Liver (tissue), 8 donors: ENCODE measurements at regions not wholly inside any gene's neighbourhood (a gene's known extent, or its start where the extent isn't known, plus 50 kb on each side); places are given as distances from the start of the nearest gene placed in this dataset.

Experiments
- DNase-seq: peaks from one replicate; pipeline ENCODE4 v3.0.0-alpha.2; 2017; ENCODE audit warnings: low spot score
- H3K27ac ChIP-seq, 2 donors: one replicate each; pipeline ENCODE4 v1.7.0; 2013; ENCODE audit warnings: inconsistent platforms in 2 of 2, low read length in 2 of 2, control low read depth in 1 of 2, low read depth in 1 of 2, mild to moderate bottlenecking in 1 of 2
- H3K27me3 ChIP-seq, 4 donors: one replicate each; pipeline versions ENCODE4 v1.6.1 to v1.7.0; 2013; ENCODE audit warnings: low read length in 3 of 4, inconsistent platforms in 1 of 4, mild to moderate bottlenecking in 1 of 4, moderate library complexity in 1 of 4; ENCODE audit not compliant: control insufficient read depth in 4 of 4, insufficient read depth in 4 of 4
- H3K36me3 ChIP-seq, 4 donors: one replicate each; pipeline versions ENCODE4 v1.6.1 to v1.7.0; 2013; ENCODE audit warnings: low read length in 3 of 4, mild to moderate bottlenecking in 3 of 4, low read depth in 1 of 4, moderate library complexity in 1 of 4; ENCODE audit not compliant: control insufficient read depth in 4 of 4, insufficient read depth in 3 of 4
- H3K4me1 ChIP-seq, 4 donors: one replicate each; pipeline versions ENCODE4 v1.6.1 to v1.7.0; 2013; ENCODE audit warnings: low read length in 3 of 4, mild to moderate bottlenecking in 3 of 4, moderate library complexity in 1 of 4; ENCODE audit not compliant: control insufficient read depth in 4 of 4, insufficient read depth in 4 of 4
- H3K4me3 ChIP-seq, 3 donors: one replicate each; pipeline versions ENCODE4 v1.6.1 to v1.7.0; 2013; ENCODE audit warnings: low read length in 3 of 3, control low read depth in 1 of 3, low read depth in 1 of 3, mild to moderate bottlenecking in 1 of 3
- H3K9ac ChIP-seq, 2 donors: one replicate each; pipeline ENCODE4 v1.7.0; 2013; ENCODE audit warnings: low read length in 2 of 2, mild to moderate bottlenecking in 2 of 2, moderate library complexity in 2 of 2, control low read depth in 1 of 2, low read depth in 1 of 2
- H3K9me3 ChIP-seq, 4 donors: one replicate each; pipeline versions ENCODE4 v1.6.1 to v1.7.0; 2013; ENCODE audit warnings: low read length in 3 of 4; ENCODE audit not compliant: control insufficient read depth in 4 of 4
- EGR1 ChIP-seq, 2 donors: IDR thresholded peaks; 2 replicates each; pipeline ENCODE4 v1.6.1; 2016 to 2018; ENCODE audit warnings: antibody characterized with exemption in 2 of 2, low read depth in 2 of 2
- FOXA1 ChIP-seq: IDR thresholded peaks from 2 replicates; pipeline ENCODE4 v1.6.1; 2016; ENCODE audit warnings: antibody characterized with exemption
- FOXA2 ChIP-seq: IDR thresholded peaks from 2 replicates; pipeline ENCODE4 v1.6.1; 2016; ENCODE audit warnings: antibody characterized with exemption
- GABPA ChIP-seq, 2 donors: IDR thresholded peaks in 1 of 2; conservative IDR thresholded peaks in 1 of 2; 2 replicates each; pipeline ENCODE4 v1.6.1; 2016; ENCODE audit warnings: antibody characterized with exemption in 2 of 2, mild to moderate bottlenecking in 1 of 2, moderate library complexity in 1 of 2
- HNF4A ChIP-seq, 2 donors: conservative IDR thresholded peaks; 2 replicates each; pipeline ENCODE4 v1.6.1; 2016; ENCODE audit warnings: antibody characterized with exemption in 2 of 2, mild to moderate bottlenecking in 2 of 2
- HNF4G ChIP-seq: IDR thresholded peaks from 2 replicates; pipeline ENCODE4 v1.6.1; 2016; ENCODE audit warnings: antibody characterized with exemption
- JUND ChIP-seq, 2 donors: IDR thresholded peaks; 2 replicates each; pipeline ENCODE4 v1.6.1; 2016; ENCODE audit warnings: antibody characterized with exemption in 2 of 2
- NR2F2 ChIP-seq: IDR thresholded peaks from 2 replicates; pipeline ENCODE4 v1.6.1; 2016; ENCODE audit warnings: antibody characterized with exemption
- RAD21 ChIP-seq, 2 donors: IDR thresholded peaks; 2 replicates each; pipeline ENCODE4 v1.6.1; 2016; ENCODE audit warnings: antibody characterized with exemption in 2 of 2, mild to moderate bottlenecking in 2 of 2
- RXRA ChIP-seq, 2 donors: IDR thresholded peaks; 2 replicates each; pipeline ENCODE4 v1.6.1; 2017 to 2018; ENCODE audit warnings: antibody characterized with exemption in 2 of 2, mild to moderate bottlenecking in 1 of 2
- SP1 ChIP-seq: IDR thresholded peaks from 2 replicates; pipeline ENCODE4 v1.6.1; 2018; ENCODE audit warnings: antibody characterized with exemption, mild to moderate bottlenecking
- TAF1 ChIP-seq: conservative IDR thresholded peaks from 2 replicates; pipeline ENCODE4 v1.6.1; 2016; ENCODE audit warnings: antibody characterized with exemption, mild to moderate bottlenecking
- YY1 ChIP-seq: IDR thresholded peaks from 2 replicates; pipeline ENCODE4 v1.6.1; 2016; ENCODE audit warnings: antibody characterized with exemption, mild to moderate bottlenecking
- WGBS: extraction: QIAGEN DNeasy Blood & Tissue Kit; methylation state at CpG from one replicate; pipeline ENCODE4 v1.1.7; 2013; 5-methylcytosine and 5-hydroxymethylcytosine counted together
- TF ChIP-seq, protein P1 (sequence below): IDR thresholded peaks from 2 replicates; pipeline ENCODE4 v1.6.1; 2016; ENCODE audit warnings: antibody characterized with exemption
- TF ChIP-seq, protein P2 (sequence below): IDR thresholded peaks from 2 replicates; pipeline ENCODE4 v1.6.1; 2016; ENCODE audit warnings: antibody characterized with exemption
- TF ChIP-seq, protein P3 (sequence below): IDR thresholded peaks from 2 replicates; pipeline ENCODE4 v1.6.1; 2016; ENCODE audit warnings: antibody characterized with exemption
- TF ChIP-seq, protein P4 (sequence below): fragments of 150-350 bp; IDR thresholded peaks from 2 replicates; pipeline ENCODE4 v1.5.1; 2017; ENCODE audit warnings: improper control_type of control experiment, low read depth, low read length; ENCODE audit not compliant: missing input control
- TF ChIP-seq, protein P5 (sequence below): IDR thresholded peaks from 2 replicates; pipeline ENCODE4 v1.6.1; 2016; ENCODE audit warnings: antibody characterized with exemption, mild to moderate bottlenecking
- donor health status: healthy.
- donor health status: healthy.
- donor health status: healthy.
- donor health status: healthy.
- donor health status: healthy.

DNA sequence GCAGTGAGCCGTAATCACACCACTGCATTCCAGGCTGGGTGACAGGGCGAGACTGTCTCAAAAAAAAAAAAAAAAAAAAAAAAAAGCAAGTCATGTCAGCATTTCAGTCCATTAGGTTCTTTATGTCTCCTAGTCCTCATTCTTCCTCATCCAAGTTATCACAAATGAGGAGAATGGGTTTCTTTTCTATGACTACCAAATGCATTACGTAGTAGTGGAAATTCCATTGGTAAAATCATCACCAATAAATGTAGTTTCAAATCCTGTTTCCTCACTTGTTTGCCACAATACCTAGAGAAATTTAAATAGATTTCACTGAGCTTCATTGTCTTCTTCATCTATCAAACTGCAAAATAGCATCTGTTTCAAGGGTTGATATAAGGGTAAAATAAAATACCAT, 317.6 kb upstream of the MME start:
- Histone ChIP-seq H3K9ac (no peak overlapping the region), H3K9me3 (peaks cover 0 to 3% (median 2%) of the 10 kb centered on the region in 4 donors), H3K36me3 (no peaks in the 10 kb centered on the region), H3K4me3 (no peak overlapping the region), H3K27ac (no peak overlapping the region), H3K27me3 (no peaks in the 10 kb centered on the region), H3K4me1 (no peaks in the 10 kb centered on the region)
- TF ChIP-seq NR2F2 (no peak), RAD21 (IDR thresholded peaks at IDR 0.05) (no peak), GABPA (IDR thresholded peaks at IDR 0.05 in 1 of 2, conservative IDR thresholded peaks at IDR 0.05 in 1 of 2) (no peak), YY1 (no peak), HNF4G (no peak), FOXA2 (no peak), JUND (IDR thresholded peaks at IDR 0.05) (no peak), RXRA (IDR thresholded peaks at IDR 0.05) (no peak)
- TF ChIP-seq, protein P1, sequence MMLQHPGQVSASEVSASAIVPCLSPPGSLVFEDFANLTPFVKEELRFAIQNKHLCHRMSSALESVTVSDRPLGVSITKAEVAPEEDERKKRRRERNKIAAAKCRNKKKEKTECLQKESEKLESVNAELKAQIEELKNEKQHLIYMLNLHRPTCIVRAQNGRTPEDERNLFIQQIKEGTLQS = no peak
- TF ChIP-seq, protein P2, sequence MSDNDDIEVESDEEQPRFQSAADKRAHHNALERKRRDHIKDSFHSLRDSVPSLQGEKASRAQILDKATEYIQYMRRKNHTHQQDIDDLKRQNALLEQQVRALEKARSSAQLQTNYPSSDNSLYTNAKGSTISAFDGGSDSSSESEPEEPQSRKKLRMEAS = no peak
- no peak for DNase-seq
- WGBS = 87% methylated on average over 3 of the region's 3 CpGs

DNA sequence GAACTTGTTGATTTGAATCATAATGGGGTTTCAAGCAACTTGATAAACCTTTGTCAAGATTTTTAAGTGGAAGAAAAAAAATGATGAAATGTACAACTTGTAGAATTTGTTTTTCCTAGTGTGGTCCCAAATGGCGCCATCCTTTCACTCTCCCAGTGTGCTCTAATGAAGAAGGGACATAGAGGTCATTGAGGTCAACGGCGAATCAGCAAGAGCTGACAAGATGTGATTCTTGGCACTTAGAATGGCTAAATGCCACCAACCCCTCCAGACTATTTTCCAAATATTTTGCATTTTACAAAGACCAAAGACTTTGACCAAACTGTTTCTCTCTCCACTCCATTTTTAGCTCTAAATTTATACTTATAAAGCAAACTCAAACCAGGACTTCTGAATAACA, 320.2 kb upstream of the MME start:
- Histone ChIP-seq H3K4me1 (no peaks in the 10 kb centered on the region), H3K27me3 (no peaks in the 10 kb centered on the region), H3K27ac (no peak overlapping the region), H3K9me3 (no peaks in the 10 kb centered on the region), H3K36me3 (no peaks in the 10 kb centered on the region), H3K9ac (no peak overlapping the region), H3K4me3 (no peak overlapping the region)
- no peak for DNase-seq
- TF ChIP-seq, protein P3, sequence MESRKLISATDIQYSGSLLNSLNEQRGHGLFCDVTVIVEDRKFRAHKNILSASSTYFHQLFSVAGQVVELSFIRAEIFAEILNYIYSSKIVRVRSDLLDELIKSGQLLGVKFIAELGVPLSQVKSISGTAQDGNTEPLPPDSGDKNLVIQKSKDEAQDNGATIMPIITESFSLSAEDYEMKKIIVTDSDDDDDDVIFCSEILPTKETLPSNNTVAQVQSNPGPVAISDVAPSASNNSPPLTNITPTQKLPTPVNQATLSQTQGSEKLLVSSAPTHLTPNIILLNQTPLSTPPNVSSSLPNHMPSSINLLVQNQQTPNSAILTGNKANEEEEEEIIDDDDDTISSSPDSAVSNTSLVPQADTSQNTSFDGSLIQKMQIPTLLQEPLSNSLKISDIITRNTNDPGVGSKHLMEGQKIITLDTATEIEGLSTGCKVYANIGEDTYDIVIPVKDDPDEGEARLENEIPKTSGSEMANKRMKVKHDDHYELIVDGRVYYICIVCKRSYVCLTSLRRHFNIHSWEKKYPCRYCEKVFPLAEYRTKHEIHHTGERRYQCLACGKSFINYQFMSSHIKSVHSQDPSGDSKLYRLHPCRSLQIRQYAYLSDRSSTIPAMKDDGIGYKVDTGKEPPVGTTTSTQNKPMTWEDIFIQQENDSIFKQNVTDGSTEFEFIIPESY = no peak
- TF ChIP-seq YY1 = no peak
- TF ChIP-seq NR2F2 = no peak
- TF ChIP-seq HNF4A (conservative IDR thresholded peaks at IDR 0.05) = no peak
- no peak for TF ChIP-seq SP1
- TF ChIP-seq TAF1 = no peak
- TF ChIP-seq, protein P4, sequence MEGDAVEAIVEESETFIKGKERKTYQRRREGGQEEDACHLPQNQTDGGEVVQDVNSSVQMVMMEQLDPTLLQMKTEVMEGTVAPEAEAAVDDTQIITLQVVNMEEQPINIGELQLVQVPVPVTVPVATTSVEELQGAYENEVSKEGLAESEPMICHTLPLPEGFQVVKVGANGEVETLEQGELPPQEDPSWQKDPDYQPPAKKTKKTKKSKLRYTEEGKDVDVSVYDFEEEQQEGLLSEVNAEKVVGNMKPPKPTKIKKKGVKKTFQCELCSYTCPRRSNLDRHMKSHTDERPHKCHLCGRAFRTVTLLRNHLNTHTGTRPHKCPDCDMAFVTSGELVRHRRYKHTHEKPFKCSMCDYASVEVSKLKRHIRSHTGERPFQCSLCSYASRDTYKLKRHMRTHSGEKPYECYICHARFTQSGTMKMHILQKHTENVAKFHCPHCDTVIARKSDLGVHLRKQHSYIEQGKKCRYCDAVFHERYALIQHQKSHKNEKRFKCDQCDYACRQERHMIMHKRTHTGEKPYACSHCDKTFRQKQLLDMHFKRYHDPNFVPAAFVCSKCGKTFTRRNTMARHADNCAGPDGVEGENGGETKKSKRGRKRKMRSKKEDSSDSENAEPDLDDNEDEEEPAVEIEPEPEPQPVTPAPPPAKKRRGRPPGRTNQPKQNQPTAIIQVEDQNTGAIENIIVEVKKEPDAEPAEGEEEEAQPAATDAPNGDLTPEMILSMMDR = no peak
- TF ChIP-seq, protein P5, sequence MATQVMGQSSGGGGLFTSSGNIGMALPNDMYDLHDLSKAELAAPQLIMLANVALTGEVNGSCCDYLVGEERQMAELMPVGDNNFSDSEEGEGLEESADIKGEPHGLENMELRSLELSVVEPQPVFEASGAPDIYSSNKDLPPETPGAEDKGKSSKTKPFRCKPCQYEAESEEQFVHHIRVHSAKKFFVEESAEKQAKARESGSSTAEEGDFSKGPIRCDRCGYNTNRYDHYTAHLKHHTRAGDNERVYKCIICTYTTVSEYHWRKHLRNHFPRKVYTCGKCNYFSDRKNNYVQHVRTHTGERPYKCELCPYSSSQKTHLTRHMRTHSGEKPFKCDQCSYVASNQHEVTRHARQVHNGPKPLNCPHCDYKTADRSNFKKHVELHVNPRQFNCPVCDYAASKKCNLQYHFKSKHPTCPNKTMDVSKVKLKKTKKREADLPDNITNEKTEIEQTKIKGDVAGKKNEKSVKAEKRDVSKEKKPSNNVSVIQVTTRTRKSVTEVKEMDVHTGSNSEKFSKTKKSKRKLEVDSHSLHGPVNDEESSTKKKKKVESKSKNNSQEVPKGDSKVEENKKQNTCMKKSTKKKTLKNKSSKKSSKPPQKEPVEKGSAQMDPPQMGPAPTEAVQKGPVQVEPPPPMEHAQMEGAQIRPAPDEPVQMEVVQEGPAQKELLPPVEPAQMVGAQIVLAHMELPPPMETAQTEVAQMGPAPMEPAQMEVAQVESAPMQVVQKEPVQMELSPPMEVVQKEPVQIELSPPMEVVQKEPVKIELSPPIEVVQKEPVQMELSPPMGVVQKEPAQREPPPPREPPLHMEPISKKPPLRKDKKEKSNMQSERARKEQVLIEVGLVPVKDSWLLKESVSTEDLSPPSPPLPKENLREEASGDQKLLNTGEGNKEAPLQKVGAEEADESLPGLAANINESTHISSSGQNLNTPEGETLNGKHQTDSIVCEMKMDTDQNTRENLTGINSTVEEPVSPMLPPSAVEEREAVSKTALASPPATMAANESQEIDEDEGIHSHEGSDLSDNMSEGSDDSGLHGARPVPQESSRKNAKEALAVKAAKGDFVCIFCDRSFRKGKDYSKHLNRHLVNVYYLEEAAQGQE = no peak
- TF ChIP-seq, protein P2 = no peak
- no peak for TF ChIP-seq JUND (IDR thresholded peaks at IDR 0.05)
- no peak for TF ChIP-seq RAD21 (IDR thresholded peaks at IDR 0.05)
- TF ChIP-seq, protein P1 = no peak
- no peak for TF ChIP-seq FOXA2
- TF ChIP-seq HNF4G = no peak
- no peak for TF ChIP-seq FOXA1
- TF ChIP-seq GABPA (IDR thresholded peaks at IDR 0.05 in 1 of 2, conservative IDR thresholded peaks at IDR 0.05 in 1 of 2) = no peak
- TF ChIP-seq EGR1 (IDR thresholded peaks at IDR 0.05; ENCODE audit: low read depth in 2 of 2) = no peak
- 91% methylated on average over 3 of the region's 3 CpGs for WGBS
